GM19467 (cell line): ENCODE measurements at regions not wholly inside any gene's neighbourhood (a gene's known extent, or its start where the extent isn't known, plus 50 kb on each side); places are given as distances from the start of the nearest gene placed in this dataset.

Experiments
- ATAC-seq: cut with Tn5 transposase; IDR thresholded peaks from one replicate; pipeline ENCODE4 v1.9.1; 2021; ENCODE audit warnings: mild to moderate bottlenecking, moderate library complexity; ENCODE audit not compliant: unreplicated experiment

DNA sequence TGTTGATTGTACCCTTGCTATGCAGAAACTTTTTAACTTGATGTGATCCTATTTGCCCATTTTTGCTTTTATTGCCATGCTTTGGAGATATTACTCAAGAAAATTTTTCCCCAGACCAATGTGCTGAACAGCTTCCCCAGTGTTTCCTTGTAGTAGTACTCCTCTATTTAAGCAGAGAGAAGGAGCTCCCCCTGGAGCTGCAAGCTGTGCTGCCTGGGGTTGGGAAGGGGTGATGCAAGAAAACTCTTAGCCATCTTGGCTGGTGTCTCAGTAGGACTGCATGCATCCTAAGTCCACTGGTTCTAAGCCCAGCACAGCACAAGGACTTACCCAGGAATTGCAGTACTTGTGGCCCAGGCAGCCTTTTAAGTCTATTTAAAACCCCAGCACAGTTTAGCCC is 121.6 kb downstream of the NTMT2 start:
- no peak for ATAC-seq

DNA sequence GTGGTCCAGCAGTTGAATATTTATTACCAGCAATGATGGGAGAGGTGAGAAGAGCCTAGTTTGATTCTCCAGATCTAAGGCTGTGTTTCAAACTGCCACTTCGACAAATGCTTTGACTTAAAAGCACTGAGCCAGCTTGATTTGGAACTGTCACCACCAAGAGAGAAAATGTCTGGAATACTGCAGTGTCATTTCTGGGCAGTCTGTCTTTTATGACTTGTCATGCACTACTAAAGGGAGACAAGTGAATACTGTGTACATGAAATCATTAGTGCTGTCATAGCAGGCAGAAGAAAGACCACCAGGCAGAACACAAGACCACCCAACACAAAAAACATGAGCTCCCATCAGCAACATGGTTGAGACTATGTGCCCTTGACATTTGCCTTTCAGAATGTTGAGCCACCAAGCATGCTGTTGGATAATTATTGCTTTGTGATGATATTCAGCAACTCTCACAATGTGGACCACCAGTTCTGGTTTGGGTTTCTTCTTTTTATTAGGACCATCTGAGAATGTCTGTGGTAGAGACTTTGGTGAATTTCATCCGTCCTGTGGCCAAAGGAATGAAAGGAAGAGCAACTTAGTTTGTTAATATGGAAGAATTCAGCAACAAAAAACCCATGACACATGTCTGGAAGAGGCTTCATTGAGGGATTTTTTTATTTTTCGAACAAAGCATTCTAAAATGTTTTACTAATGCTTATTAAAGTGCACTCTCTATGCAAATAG is 125.8 kb downstream of the NTMT2 start:
- ATAC-seq: no peak

DNA sequence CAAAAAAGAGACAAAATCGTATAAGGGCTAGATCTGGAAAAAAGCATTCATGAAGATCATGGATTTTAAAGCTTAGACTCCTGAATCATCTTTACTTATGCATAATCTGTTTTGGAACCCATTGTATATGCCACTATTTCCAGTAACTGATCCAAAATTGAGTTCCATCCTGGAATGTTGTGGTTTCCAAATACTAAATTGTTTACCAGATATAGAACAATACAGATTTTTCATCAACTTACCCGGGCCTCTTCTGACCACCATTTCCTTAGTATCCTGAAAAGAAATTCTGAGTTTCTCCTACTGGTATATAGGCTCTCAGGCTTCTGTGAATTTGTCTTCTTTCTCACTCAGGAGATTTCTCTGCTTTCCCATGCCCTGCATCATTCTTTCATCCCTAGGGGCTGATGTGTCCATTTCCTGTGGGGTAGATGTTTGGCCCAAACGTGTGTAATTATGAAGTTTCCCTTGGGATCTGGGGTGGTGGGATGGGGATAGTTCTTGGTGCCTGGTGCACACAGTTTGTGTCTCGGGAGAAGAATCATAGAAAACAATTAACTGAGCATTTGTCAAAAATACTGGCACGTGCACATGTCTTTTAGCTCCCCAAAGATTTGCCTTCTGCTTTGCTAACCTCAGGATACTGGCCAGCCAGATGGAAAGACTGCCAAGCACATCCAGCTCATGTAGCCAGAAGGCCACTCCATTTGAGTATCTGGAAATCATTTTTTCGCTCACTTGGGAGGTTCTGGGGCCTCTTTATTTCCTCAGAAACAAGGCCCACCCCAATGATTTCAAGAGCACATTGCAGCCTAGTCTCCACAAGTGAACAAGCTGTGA is 127.8 kb downstream of the NTMT2 start:
- no peak for ATAC-seq

DNA sequence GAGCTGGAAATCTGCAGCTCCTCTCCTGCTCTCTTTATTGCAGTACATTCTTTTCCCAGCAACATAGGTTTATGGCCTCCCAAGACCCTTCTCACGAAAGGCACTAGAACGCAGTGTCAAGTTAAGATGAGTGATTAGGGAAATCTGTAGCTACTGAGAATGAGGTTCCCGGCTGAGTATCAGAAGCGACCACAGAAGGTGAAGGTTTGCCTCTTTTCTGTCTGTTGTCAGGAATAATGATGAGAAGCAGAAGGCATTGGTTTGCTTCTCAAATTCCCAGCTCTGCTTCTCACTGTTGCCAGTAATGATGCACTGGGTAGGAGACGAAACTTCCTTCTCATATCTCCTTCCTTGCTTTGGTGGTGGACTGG is 128.4 kb downstream of the NTMT2 start:
- ATAC-seq: no peak

DNA sequence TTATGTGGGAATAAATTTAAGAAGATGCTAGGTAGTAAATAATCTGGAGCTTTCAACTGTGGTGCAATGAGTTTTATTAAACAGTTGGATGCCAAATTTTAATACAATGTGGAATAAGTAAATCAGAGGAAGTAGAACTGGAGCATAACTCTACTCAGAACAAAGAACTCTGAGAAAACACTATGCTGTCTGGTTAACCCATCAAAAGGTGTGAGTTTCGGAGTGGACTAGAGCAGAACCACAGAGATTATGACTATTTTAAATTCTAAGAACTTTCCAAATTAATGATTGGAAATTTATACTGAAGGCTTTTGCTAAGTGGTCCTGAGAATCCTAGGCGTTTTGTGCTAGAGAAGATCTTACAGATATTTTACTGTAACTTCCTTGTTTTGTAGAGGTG is 132.2 kb downstream of the NTMT2 start:
- ATAC-seq: no peak

DNA sequence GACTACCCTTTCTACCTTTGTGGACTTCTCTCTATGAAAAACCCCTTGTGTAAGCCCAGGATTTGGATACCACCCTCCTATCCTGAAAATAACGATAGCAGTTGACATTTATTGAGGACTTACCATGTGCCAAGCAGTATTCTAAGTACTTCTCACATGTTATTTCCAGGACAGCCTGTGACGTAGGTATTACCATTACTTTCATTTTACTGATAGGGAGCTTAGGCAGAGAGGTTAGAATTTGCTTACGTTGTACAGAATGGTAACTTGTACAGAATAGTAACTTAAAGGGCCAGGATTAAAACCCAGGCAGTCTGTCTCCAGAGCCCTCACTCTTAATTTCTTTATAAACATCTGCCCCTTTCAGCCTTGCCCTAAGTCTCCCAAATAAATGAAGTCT is 138.3 kb downstream of the NTMT2 start:
- ATAC-seq: no peak

DNA sequence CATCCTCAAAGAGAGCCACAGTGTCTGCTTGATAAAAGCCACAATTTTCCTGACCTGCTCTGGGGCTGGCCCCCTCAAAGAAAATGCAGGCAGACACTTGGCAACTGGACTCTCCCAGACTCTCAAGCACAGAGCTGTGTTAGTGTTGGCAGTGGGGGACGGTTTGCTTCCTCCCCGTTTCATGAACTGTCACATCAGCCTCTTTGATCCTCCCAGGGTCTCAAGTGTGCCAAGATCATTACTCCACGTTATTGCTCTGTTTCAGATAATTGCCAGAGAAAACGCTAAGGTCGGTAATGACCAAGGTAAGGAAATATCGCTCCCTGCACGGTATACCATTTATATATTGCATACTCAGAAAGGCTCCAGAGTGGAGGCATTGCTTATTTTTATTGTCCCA is 138.8 kb downstream of the NTMT2 start:
- ATAC-seq: no peak

DNA sequence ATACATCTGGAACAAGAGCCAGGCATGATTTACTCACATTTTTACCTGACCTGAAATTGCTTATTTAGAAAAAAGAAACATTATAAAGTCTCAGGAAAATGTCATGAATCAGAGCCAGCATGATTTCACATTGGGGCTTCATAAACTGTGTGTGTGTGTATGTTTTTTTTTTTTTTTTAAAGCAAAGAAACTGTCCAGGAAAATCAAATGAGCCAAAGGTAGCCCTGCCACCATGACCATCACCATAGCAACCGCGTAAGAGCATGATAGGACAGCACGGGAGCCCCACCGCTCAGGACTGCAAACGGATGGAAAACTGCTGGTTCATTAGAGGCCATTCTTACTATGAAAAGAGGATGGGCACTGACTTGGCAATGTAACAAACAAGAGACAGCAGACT is 139.2 kb downstream of the NTMT2 start:
- ATAC-seq: no peak

DNA sequence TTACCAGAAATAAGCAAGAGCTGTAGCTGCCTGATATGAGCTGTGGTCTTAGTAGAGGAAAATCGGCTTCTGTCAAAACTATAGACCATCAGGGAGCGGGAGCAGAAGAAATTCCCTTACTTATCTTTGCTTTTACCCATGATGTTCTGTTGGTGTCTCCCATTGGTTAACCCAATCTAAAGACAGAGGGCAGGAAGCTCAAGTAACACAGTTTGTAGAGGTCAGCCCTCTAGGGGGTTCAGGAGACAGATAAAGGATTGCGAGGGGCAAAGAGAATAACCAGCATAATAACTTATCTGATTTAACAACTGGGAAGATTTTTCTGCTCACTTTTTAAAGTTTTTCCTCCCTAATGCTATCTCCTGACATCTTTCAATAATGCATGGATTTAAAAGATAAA is 142.4 kb downstream of the NTMT2 start:
- ATAC-seq: no peak

DNA sequence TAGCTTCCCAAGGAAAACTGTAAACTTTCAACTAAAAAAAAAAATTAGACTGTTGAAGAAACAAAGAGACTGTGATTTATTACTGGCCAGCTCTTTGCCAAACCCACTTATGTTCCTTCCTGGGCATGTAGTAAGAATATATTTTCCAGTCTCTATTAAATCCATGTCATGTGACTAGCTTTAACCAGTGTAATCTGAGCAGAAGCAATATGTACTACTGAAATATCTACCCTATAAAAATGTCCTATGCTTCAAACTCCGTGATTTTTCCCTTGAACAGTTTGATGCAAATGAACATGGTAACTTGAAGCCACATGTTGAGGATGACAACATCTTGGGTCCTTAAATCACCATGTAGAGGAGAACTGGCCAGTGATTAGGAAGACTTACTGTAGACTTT is 144.5 kb downstream of the NTMT2 start:
- ATAC-seq: no peak

DNA sequence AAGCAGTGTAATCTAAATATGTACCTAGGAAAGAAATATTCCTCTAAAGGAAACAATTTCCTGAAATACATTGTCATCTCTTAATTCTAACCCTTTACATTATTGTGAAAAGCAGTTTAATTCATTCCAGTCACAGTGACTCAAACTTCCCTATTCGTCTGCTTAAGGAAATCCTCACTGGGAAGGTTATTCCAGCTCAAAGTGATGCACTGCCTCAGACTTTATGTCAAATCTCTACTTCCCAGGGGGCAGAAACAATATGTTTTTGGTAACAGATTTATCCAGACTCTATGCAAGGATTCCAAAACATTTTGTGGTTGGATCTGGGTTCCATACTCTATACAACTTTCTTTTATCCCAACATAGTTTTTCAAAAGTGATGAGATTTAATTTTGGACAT is 145.2 kb downstream of the NTMT2 start:
- ATAC-seq: no peak

DNA sequence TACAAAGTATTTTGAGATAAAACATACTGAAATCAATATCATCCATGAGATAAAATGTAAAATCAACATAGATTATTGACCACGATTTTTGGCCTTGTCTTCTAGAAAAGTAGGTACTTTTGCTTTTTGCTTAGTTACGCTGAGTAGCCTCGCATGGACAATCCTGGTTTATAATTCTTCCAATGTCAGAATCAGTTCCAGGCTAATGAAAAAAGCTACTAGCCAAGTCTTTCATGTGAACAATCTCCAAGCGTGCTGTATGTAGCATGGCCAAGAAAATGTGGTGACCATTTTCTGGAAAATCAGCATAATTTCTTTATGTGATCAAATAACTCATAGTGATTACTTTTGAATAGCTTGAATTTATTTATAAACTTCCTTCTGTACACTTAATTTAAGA is 145.8 kb downstream of the NTMT2 start:
- no peak for ATAC-seq

DNA sequence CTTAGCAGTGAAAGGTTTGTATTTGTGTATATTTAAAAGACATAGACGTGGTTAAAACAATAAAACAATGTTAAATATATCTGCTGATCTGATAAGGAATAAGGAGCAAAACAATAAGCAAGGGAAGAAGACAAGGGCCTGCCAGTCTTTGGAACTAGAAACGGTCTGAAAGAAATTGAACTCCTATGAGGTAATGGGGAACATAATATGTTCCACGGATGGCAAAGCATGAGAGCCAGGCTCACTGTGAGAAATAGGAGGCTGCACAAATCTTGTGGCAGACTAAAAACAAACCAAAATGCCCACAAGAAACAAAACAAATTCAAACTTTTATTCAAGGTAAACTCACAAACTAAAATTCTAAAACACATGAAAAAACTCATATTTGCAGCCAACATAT is 150.5 kb downstream of the NTMT2 start:
- no peak for ATAC-seq

DNA sequence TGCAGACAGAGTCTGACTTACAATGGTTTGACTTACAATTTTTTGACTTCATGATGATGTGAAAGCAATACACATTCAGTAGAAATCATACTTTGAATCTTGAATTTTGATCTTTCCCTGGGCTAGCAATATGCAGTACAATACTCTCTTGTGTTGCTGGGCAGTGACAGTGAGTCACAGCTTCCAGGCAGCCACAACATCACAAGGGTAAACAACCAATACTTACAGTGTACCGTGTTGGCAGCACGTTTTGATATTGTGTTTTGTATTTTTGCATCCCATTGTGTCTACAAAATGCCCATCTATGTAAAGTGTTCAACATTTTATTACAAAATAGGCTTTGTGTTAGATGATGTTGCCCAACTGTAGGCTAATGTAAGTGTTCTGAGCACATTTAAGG is 150.9 kb downstream of the NTMT2 start:
- no peak for ATAC-seq

DNA sequence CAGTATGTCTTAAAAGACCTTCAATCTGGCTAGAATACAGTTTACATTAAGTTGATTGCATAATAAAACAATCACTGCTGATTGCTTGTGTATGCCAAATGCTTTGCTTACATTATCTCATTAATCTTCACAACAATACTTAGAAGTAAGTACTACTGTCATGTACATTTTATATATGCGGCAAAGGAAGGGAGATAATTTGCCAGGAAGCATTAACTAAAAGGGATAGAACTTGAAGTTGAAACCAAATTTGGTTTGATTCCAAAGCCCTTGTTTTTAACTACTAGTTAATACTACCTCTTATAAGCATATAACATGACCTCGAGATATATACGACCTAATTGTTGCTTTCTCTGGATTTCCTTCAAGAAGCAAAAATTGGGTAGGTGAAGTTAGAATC is 155.8 kb downstream of the NTMT2 start:
- no peak for ATAC-seq

DNA sequence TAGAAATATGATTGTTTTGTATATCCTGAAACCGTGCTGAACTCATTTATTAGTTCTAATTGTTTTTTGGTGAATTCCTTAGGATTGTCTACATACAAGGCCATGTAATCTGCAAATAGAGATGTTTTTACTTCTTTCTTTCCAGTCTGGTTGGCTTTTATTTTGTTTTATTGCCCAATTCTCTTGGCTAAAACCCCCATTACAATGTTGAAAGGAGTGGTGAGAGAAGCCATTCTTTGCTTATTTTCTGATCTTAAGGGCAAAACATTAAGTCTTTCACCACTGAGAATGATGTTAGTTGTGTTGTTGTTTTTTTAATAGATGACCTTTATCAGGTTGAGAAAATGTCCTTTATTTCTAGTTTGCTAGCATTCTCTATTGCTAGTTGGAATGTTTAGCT is 157.3 kb downstream of the NTMT2 start:
- ATAC-seq: no peak

DNA sequence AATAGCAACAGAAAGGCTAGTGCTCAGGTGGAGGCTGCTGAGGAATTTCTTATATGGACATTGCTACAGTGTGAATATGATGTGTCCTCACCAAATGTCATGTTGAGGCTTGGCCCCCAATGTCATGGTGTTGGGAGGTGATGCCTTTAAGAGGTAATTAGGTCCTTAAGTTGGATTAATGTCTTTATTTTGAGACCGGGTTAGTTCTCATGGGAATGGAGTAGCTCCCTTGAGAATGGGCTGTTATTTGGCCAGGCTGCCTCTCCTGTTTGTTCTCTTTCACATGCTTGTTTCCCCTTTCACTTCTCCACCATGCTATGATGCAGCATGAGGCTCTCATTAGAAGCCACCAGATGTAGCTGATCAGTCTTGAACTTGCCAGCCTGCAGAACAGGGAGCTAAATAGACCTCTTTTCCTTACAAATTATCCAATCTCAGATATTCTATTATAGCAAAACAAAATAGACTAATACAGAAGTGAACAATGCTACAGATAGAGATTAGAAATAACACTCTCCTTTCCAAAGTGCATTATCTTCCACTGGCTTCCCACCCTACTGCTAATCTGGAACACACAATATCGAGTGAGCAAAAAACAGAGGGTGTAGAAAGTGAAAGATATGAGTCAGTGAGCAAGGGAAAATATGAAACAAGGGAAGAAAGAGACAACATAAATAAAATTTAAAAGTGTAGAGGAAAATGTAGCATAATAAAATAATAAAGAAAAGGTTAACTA is 160.2 kb downstream of the NTMT2 start:
- no peak for ATAC-seq

DNA sequence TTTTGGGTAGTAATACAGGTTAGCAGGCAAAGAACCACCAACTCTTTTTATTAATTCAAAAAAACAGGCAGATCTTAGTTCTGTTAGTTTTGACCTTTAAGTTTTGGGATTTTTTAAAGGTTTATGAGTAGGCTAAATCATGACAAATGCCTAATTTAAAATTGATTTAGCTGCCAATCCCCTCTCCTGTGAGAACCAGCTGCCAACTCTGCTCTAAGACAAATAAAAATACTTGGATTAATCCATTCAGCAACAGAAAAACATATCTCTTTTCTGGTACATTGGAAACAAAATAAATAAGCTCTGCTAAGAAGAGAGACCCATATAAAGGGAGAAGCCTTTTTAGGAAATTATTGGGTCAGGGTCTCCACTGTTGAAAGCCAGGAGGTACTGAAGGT is 160.8 kb downstream of the NTMT2 start:
- ATAC-seq: no peak

DNA sequence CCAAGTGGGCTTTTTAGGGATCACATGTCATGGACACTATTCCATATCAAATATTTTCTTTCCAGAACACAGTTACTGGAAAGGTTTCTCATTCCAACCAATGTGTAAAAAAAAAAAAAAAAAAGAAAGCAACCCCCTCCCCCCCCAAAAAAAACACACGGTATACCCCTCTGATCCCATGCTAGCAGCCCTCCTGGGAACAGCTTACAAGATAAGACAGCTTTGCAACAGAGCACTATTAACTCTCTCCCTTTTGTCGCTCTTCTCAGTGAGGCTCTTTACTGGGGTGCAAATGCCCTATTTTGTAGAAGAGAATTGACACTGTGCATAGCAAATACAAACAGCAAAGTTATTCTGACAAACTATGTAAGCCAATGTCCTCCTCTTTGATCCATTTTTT is 161.2 kb downstream of the NTMT2 start:
- ATAC-seq: no peak

DNA sequence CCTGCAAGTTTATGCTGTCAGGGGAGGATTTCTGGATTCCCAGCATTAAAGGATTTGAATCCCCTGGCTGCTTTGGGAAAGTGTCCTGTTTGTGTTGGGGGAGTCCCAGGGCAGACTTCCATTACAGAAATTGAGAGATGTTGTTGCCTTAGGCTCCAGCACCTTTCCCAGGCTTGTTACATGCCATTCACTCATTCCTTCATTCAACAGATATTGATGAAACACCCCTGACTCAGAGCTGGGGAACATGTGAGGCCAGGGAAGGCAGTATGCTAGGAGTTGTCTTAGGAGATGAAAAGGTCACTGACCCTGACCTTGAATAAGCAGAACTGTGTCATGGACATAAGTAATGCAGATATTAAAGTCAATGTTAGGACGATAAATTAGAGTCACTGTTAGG is 161.7 kb downstream of the NTMT2 start:
- no peak for ATAC-seq

DNA sequence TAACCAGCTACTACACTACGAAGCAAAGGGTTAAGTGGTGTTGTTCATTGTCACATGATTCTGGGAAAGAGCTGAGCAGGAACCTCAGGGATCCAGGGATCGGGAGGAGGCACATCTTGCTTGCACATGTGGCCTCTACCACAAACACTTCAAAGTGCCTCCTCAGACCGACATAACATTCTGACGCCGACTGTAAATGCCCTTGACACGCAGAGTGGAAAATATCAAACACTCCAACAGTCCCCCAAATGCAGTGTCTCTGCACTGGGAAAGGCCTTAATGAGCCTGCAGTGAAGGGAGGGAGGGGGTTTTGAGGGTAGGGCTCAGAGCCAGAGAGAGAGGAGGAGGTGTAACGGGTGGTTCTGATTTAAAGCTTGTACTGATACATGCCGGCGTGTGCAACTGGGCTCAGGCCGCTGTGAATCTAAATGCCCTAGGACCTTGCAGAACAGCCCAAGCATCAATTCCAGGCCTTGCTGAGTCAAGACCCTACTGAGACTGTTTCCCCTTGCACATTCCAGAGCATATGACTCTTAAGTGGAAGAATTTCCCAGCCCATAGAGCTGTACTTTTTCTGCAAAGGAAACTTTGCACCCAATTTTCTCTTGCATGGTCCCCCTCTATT is 163.7 kb downstream of the NTMT2 start:
- ATAC-seq: no peak

DNA sequence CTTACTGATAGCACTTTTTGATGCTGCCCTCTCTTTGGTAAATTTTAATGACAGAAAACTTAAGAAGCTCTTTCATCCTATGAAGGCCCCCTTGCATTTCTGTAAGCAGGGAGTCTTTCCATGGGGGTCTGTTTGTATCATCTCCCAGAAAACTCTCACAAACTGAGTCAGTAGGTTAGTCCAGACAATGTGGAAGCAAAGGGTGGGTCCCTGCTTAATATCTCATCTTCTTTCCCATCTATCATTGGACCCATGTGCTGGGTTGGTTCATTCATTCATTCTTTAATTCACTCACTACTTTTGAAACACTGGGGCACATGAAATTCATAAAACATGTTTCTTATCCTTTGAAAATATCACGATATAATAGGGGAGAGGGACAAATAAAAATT is 164.3 kb downstream of the NTMT2 start:
- ATAC-seq: no peak
